ENCODE measurements at regions not wholly inside any gene's neighbourhood (a gene's known extent, or its start where the extent isn't known, plus 50 kb on each side); places are given as distances from the start of the nearest gene placed in this dataset.

DNA sequence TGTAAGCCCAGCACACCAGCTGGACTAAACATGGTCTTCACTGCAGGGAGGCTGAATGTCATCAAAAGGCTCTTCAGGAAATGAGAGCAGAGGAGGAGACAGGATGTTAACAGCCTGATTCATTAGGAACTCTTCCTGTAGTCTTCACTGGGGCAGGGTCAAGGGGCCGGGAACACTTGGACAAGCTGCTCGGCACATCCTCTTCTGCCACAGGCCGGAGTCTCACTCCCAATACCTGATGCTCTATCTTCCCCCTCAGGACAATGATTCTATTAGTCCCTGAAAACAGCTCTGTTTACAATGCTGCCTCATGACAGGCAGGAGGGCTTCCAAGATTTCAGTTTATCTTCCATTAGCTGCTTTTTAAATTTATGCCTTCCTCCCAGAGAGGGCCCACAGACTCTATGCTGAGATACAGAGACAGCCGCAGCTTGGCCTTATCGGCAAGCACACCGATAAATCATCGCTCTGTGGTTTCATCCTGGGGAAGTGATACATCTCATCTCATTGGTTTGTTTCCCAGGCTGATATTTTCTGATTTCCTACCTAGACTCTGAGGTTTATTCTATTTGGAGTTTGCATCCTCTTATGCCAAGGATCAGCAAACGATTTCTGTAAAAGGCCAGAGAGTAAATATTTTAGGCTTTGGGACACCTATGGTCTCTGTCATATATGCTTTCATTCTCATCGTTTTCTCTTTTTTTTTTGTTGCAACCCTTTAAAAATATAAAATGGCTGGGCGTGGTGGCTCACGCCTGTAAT lies 214.0 kb upstream of the ASIC2 start:
- H3K4me3 ChIP-seq = no peak overlapping the region
- no peaks in the 10 kb centered on the region for H3K36me3 ChIP-seq
- DNase-seq = no peak
- H3K27me3 ChIP-seq = peaks cover 0 to 20% (median 0%) of the 10 kb centered on the region in 4 donors
- 43 to 64% methylated on average over 9 to 11 of the region's 11 CpGs for WGBS, 2 donors
- TF ChIP-seq POLR2A (IDR thresholded peaks at IDR 0.05) = no peak
- TF ChIP-seq, protein P1, sequence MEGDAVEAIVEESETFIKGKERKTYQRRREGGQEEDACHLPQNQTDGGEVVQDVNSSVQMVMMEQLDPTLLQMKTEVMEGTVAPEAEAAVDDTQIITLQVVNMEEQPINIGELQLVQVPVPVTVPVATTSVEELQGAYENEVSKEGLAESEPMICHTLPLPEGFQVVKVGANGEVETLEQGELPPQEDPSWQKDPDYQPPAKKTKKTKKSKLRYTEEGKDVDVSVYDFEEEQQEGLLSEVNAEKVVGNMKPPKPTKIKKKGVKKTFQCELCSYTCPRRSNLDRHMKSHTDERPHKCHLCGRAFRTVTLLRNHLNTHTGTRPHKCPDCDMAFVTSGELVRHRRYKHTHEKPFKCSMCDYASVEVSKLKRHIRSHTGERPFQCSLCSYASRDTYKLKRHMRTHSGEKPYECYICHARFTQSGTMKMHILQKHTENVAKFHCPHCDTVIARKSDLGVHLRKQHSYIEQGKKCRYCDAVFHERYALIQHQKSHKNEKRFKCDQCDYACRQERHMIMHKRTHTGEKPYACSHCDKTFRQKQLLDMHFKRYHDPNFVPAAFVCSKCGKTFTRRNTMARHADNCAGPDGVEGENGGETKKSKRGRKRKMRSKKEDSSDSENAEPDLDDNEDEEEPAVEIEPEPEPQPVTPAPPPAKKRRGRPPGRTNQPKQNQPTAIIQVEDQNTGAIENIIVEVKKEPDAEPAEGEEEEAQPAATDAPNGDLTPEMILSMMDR (IDR thresholded peaks at IDR 0.05) = no peak
- intact Hi-C loops (cut with DNase I) = no loop called here
- H3K9me3 ChIP-seq = no peaks in the 10 kb centered on the region
- no peaks in the 10 kb centered on the region for H3K4me1 ChIP-seq
- no peak overlapping the region for H3K27ac ChIP-seq

DNA sequence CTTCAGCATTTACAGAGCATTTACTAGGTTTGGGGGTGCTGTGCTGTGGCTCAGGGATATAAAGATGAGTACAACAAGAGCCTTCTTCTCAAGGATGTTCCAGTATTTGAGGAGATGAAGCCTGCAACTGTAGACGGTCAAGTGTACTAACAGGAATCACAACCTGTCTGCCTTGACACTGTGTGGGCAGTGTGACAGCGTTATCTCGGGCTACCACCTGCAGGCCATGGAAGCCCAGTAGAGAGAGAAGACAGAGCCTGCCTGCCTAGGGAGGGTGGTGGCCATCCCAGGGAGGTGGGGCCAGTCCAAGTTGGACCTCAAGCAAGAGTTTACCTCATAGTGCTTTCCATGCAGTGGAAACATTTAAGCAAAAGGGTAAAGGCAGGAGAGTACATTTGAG lies 215.1 kb upstream of the ASIC2 start:
- no peak for DNase-seq
- no peak for TF ChIP-seq POLR2A (IDR thresholded peaks at IDR 0.05)
- TF ChIP-seq, protein P1 (IDR thresholded peaks at IDR 0.05) = no peak
- no peaks in the 10 kb centered on the region for H3K4me1 ChIP-seq
- H3K36me3 ChIP-seq = no peaks in the 10 kb centered on the region
- 60 to 73% methylated on average over 3 of the region's 3 CpGs for WGBS, 2 donors
- no peaks in the 10 kb centered on the region for H3K9me3 ChIP-seq
- intact Hi-C loops (cut with DNase I) = no loop called here
- H3K4me3 ChIP-seq = no peak overlapping the region
- no peak overlapping the region for H3K27ac ChIP-seq
- H3K27me3 ChIP-seq = peaks cover 0 to 17% (median 0%) of the 10 kb centered on the region in 4 donors

DNA sequence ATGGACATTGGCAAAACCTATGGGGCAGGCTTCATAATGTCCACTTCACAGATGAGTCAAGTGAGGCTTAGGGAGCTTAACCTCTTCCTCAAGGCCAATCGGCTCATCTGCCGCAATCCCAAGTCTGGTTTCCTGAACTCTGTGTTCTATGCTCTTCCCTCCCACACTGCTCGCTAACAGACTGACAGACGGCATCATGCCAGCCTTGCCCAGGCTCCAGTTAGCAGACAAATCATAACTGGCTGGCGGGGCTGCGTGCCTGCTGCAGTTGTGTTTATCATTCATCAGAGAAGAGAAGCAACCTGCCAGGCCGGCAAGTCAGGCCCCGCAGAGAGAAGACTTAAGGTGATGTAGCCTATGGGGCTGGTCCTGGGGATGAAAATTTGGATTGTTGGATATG lies 216.2 kb upstream of the ASIC2 start:
- H3K4me3 ChIP-seq = no peak overlapping the region
- H3K27ac ChIP-seq = no peak overlapping the region
- no peak for TF ChIP-seq POLR2A (IDR thresholded peaks at IDR 0.05)
- TF ChIP-seq, protein P1 (IDR thresholded peaks at IDR 0.05) = no peak
- WGBS, 2 donors = 31 to 40% methylated on average over 2 to 8 of the region's 8 CpGs
- H3K36me3 ChIP-seq = no peaks in the 10 kb centered on the region
- no peaks in the 10 kb centered on the region for H3K9me3 ChIP-seq
- DNase-seq = no peak
- peaks cover 0 to 17% (median 0%) of the 10 kb centered on the region in 4 donors for H3K27me3 ChIP-seq
- intact Hi-C loops (cut with DNase I) = no loop called here
- no peaks in the 10 kb centered on the region for H3K4me1 ChIP-seq

DNA sequence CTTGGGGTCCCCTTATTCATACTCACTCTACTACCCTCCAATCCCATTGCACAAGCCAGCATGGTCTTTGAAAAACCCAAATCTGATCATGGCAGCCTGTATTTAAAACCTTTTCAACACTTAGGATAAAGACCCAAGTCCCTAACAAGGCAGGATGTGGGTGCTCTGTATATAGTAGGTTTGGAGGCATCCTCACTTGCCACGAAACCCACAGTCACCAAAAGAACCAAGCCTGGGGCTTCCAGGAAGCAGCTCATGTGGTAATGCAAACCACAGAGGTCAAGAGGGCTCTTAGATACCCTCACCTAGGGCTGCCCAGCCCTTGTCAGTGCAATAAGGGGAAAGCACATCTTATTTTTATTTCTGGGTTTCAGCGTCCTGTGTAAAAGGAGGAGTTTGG lies 218.6 kb upstream of the ASIC2 start:
- Histone ChIP-seq H3K27ac (no peak overlapping the region), H3K27me3 (peaks cover 0 to 15% (median 0%) of the 10 kb centered on the region in 4 donors), H3K9me3 (no peaks in the 10 kb centered on the region), H3K4me3 (no peak overlapping the region), H3K4me1 (no peaks in the 10 kb centered on the region), H3K36me3 (no peaks in the 10 kb centered on the region)
- TF ChIP-seq, protein P1 (IDR thresholded peaks at IDR 0.05) = no peak
- no peak for TF ChIP-seq POLR2A (IDR thresholded peaks at IDR 0.05)
- intact Hi-C loops (cut with DNase I) = no loop called here
- DNase-seq = no peak
- 65 to 68% methylated on average over 2 of the region's 2 CpGs for WGBS, 2 donors

DNA sequence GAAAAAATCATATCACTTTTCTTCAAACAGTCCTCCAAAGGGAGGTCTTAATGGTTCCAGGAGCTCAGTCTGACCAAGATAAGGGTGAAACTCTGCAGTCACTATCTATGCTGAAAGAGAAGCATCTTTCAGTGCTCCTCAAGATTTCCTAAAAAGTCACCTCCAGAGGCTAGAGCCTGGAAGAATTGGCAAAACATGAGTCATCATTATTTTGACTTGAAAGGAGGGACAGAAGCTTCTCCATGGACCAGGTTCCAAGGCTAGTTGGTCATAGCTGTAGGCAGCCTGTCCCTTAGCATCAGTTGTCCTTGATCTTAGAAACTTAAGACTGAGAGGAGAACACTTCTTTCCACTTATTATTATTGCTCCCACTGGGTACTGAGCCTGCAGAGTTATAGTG lies 219.0 kb upstream of the ASIC2 start:
- DNase-seq = no peak
- Histone ChIP-seq H3K4me1 (no peaks in the 10 kb centered on the region), H3K36me3 (no peaks in the 10 kb centered on the region), H3K27ac (no peak overlapping the region), H3K27me3 (peaks cover 0 to 15% (median 0%) of the 10 kb centered on the region in 4 donors), H3K4me3 (no peak overlapping the region), H3K9me3 (no peaks in the 10 kb centered on the region)
- intact Hi-C loops (cut with DNase I) = no loop called here
- TF ChIP-seq, protein P1 (IDR thresholded peaks at IDR 0.05) = no peak
- TF ChIP-seq POLR2A (IDR thresholded peaks at IDR 0.05) = no peak

All from esophagus squamous epithelium (tissue), 5 donors.